Tibial nerve (tissue), 4 donors: ENCODE measurements at regions not wholly inside any gene's neighbourhood (a gene's known extent, or its start where the extent isn't known, plus 50 kb on each side); places are given as distances from the start of the nearest gene placed in this dataset.

ENCODE experiments used
- DNase-seq, 2 donors: peaks; one replicate each; pipeline ENCODE4 v3.0.0-alpha.2; 2019; ENCODE audit warnings: low spot score in 2 of 2
- H3K27ac ChIP-seq, 4 donors: fragments of 200-600 bp; sonication (generic) in 3 of 4; one replicate each; pipeline ENCODE4 v1.5.1; 2017 to 2019; ENCODE audit warnings: mild to moderate bottlenecking in 1 of 4
- H3K27me3 ChIP-seq, 2 donors: fragments of 200-600 bp; sonication (generic) in 1 of 2; one replicate each; pipeline versions ENCODE4 v1.5.1 to v1.6.0; 2017 to 2019
- H3K36me3 ChIP-seq, 3 donors: fragments of 200-600 bp; sonication (generic); one replicate each; pipeline ENCODE4 v1.5.1; 2018 to 2019
- H3K4me1 ChIP-seq, 4 donors: fragments of 200-600 bp; sonication (generic) in 3 of 4; one replicate each; pipeline ENCODE4 v1.5.1; 2017 to 2019
- H3K4me3 ChIP-seq, 4 donors: fragments of 200-600 bp; sonication (generic) in 3 of 4; one replicate each; pipeline ENCODE4 v1.5.1; 2017 to 2019; ENCODE audit warnings: mild to moderate bottlenecking in 1 of 4, moderate library complexity in 1 of 4
- H3K9me3 ChIP-seq, 4 donors: fragments of 200-600 bp; sonication (generic) in 3 of 4; one replicate each; pipeline ENCODE4 v1.5.1; 2017 to 2019
- EP300 ChIP-seq, 2 donors: sonication (generic); formaldehyde crosslinking; IDR thresholded peaks; one replicate each; pipeline ENCODE4 v1.6.1; 2017; ENCODE audit warnings: antibody characterized with exemption in 2 of 2, mild to moderate bottlenecking in 1 of 2
- POLR2A ChIP-seq, 2 donors: fragments of 450-650 bp; IDR thresholded peaks; one replicate each; pipeline ENCODE4 v1.6.1; 2017; ENCODE audit warnings: antibody characterized with exemption in 2 of 2, mild to moderate bottlenecking in 2 of 2, moderate library complexity in 2 of 2
- WGBS, 2 donors: methylation state at CpG; one replicate each; pipeline ENCODE4 v1.1.5; 2018; 5-methylcytosine and 5-hydroxymethylcytosine counted together
- TF ChIP-seq, protein P1 (sequence below), 5 experiments: fragments of 200-600 bp in 3 of 5; fragments of 450-650 bp in 2 of 5; sonication (generic) in 3 of 5; IDR thresholded peaks; one replicate each; pipeline ENCODE4 v1.5.1; 2016 to 2019; ENCODE audit warnings: antibody characterized with exemption in 5 of 5, mild to moderate bottlenecking in 3 of 5, moderate library complexity in 2 of 5

DNA sequence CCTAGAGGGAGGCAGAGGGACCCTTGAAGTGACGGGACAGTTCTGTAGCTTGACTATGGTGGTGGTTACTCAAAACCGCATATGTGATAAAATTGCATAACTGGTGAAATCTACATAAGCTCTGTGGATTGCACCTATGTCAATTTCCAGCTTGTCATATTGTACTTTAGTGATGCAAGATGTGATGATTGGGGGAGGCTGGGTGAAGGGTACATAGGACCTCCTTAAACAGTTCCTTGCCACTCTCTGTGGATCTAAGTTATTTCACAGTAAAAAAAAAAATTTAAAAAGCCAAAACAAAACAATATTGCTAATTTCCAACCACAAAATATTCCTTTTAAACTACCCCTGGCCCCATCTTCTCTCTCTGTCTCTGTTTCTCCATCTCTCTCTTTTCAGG, 472.6 kb upstream of the SULF2 start:
- Histone ChIP-seq H3K9me3 (peaks cover 0 to 16% (median 0%) of the 10 kb centered on the region in 4 donors), H3K4me1 (no peaks in the 10 kb centered on the region), H3K27me3 (no peaks in the 10 kb centered on the region), H3K36me3 (no peaks in the 10 kb centered on the region), H3K4me3 (no peak overlapping the region), H3K27ac (no peak overlapping the region)
- DNase-seq = no peak
- no peak for TF ChIP-seq POLR2A (IDR thresholded peaks at IDR 0.05)
- no peak for TF ChIP-seq EP300 (IDR thresholded peaks at IDR 0.05)
- TF ChIP-seq, protein P1, sequence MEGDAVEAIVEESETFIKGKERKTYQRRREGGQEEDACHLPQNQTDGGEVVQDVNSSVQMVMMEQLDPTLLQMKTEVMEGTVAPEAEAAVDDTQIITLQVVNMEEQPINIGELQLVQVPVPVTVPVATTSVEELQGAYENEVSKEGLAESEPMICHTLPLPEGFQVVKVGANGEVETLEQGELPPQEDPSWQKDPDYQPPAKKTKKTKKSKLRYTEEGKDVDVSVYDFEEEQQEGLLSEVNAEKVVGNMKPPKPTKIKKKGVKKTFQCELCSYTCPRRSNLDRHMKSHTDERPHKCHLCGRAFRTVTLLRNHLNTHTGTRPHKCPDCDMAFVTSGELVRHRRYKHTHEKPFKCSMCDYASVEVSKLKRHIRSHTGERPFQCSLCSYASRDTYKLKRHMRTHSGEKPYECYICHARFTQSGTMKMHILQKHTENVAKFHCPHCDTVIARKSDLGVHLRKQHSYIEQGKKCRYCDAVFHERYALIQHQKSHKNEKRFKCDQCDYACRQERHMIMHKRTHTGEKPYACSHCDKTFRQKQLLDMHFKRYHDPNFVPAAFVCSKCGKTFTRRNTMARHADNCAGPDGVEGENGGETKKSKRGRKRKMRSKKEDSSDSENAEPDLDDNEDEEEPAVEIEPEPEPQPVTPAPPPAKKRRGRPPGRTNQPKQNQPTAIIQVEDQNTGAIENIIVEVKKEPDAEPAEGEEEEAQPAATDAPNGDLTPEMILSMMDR (IDR thresholded peaks at IDR 0.05) = no peak
- WGBS, 2 donors = 96 to 100% methylated on average over 2 of the region's 2 CpGs

DNA sequence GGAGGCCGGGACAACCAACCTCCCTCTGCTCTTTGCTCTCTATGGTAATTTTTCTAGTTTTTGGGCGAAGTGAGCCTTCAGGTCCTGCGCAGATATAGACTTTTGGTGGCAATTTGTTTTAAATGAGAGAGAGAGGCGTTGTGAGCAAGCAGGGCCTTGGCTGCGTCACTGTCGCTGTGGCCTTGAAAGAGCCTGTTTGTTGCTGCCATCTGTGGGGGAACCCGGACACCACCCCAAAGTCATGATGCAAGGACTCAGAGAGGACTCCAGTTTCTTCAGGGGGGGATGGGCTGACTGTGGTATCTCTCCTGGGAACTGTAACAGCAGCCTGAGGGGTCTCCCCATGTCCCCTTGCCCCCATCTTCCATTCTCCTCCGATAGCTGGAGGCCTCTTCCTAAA, 462.7 kb upstream of the SULF2 start:
- no peaks in the 10 kb centered on the region for H3K27me3 ChIP-seq
- H3K4me1 ChIP-seq = no peaks in the 10 kb centered on the region
- no peaks in the 10 kb centered on the region for H3K9me3 ChIP-seq
- H3K27ac ChIP-seq = no peak overlapping the region
- 67 to 83% methylated on average over 8 of the region's 8 CpGs for WGBS, 2 donors
- no peaks in the 10 kb centered on the region for H3K36me3 ChIP-seq
- no peak for DNase-seq
- no peak overlapping the region for H3K4me3 ChIP-seq
- TF ChIP-seq POLR2A (IDR thresholded peaks at IDR 0.05) = no peak
- no peak for TF ChIP-seq EP300 (IDR thresholded peaks at IDR 0.05)
- TF ChIP-seq, protein P1 (IDR thresholded peaks at IDR 0.05) = no peak

DNA sequence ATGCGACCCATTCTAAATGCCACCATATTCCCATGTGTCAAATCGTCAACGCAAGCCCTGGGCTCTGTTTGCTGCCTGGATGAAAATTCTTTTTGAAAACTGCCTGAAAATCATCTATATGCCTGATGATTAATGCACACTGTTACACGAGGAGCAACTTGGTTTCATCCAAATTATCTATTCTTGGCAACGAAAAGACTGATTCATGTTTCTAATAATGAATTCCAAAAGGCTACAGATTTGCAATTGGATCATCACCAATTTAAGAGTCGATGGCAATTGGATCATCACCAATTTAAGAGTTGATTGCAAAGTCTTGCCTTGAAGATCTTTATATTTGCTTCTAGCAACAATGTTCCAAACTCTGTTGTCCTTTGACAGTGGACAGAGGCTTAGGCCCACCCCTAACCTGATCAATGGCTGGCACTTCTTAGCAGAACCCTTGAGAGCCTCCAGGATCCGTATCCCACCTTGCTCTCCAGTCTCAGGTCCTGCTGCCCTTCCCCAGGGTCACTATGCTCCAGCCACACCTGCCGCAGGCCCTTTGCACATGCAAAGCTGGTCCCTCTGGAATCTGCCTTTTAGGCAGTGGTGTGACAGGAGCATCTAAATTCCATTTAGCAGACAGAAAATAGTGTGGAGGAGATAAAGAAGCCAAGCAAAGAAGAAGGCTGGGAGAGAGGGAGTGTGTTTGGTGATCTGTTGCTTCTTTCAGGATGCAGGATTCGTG, 460.9 kb upstream of the SULF2 start:
- no peak overlapping the region for H3K27ac ChIP-seq
- DNase-seq = no peak
- TF ChIP-seq POLR2A (IDR thresholded peaks at IDR 0.05) = no peak
- TF ChIP-seq EP300 (IDR thresholded peaks at IDR 0.05) = no peak
- TF ChIP-seq, protein P1 (IDR thresholded peaks at IDR 0.05) = no peak

DNA sequence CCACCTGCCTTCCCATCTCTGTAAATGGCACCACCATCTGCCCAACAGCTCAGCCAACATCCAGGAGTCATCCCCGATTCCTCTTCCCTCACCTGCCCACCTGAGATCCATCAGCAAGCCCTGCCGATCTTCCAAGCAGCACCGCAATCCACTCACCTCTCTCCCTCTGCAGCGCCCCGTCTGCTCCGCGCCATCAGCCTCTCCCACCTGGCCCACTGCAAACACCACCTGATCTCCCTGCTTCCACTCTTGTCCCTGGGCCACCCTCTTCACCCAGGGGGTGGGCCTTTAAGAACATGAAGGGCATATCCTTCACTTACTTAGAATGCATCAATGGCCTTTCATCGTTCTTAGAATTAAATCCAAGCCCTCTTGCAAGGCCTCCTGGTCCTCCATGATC, 457.3 kb upstream of the SULF2 start:
- Histone ChIP-seq H3K4me1 (no peaks in the 10 kb centered on the region), H3K27ac (no peak overlapping the region), H3K9me3 (no peaks in the 10 kb centered on the region), H3K4me3 (no peak overlapping the region), H3K36me3 (no peaks in the 10 kb centered on the region), H3K27me3 (no peaks in the 10 kb centered on the region)
- 93 to 96% methylated on average over 8 of the region's 8 CpGs for WGBS, 2 donors
- DNase-seq = no peak
- TF ChIP-seq, protein P1 (IDR thresholded peaks at IDR 0.05) = no peak
- no peak for TF ChIP-seq POLR2A (IDR thresholded peaks at IDR 0.05)
- TF ChIP-seq EP300 (IDR thresholded peaks at IDR 0.05) = no peak

More for the DNA sequence above, 460.9 kb upstream of the SULF2 start:
- Histone ChIP-seq H3K27me3 (no peaks in the 10 kb centered on the region), H3K36me3 (no peaks in the 10 kb centered on the region), H3K4me3 (no peak overlapping the region), H3K4me1 (no peaks in the 10 kb centered on the region), H3K9me3 (no peaks in the 10 kb centered on the region)
- 69% methylated on average over 9 of the region's 9 CpGs for WGBS, 2 donors

DNA sequence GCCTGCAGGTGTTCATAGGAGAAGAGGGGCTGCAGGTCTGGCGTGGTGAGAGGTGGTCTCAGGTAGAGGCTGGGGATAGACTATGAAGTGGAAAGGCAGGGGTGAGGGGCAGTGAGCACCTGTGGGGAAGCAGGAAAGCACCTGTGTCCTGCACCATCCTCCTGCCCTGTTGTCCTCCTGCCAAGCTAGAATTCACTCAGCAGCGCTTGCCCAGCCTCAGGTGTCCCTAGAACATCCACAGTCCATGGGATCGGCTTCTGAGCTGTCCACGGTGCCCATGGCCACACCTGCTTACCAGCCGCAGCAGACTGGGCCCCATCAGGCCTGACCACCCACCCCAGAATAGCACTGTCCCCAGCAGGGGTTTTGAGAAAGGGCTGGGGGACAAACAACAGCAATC, 456.2 kb upstream of the SULF2 start:
- no peak for TF ChIP-seq EP300 (IDR thresholded peaks at IDR 0.05)
- no peak for TF ChIP-seq POLR2A (IDR thresholded peaks at IDR 0.05)
- TF ChIP-seq, protein P1 (IDR thresholded peaks at IDR 0.05) = no peak
- H3K27ac ChIP-seq = no peak overlapping the region
- no peaks in the 10 kb centered on the region for H3K27me3 ChIP-seq
- no peak for DNase-seq
- H3K36me3 ChIP-seq = no peaks in the 10 kb centered on the region
- no peak overlapping the region for H3K4me3 ChIP-seq
- H3K4me1 ChIP-seq = no peaks in the 10 kb centered on the region
- WGBS, 2 donors = 76 to 80% methylated on average over 5 of the region's 5 CpGs
- H3K9me3 ChIP-seq = no peaks in the 10 kb centered on the region
